ENCODE measurements at regions not wholly inside any gene's neighbourhood (a gene's known extent, or its start where the extent isn't known, plus 50 kb on each side); places are given as distances from the start of the nearest gene placed in this dataset.

DNA sequence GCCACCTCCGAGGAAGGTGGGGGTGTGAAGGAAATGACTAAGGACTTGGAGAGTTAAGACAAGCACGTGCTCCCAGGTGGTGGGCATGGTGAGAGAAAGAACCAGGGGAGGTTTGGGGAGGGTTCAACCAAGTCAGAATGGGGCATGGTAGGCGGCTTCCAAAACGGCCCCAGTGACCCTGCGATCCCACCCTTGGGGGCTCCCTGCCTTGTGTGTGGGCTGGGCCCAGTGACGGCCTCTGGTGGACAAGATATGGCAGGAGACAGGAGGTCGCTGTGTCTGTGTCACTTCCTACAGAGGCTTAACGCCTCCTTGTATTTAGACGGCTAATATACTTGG lies 51.3 kb upstream of the IRX4 start:
- TF ChIP-seq JUN (IDR thresholded peaks at IDR 0.05; ENCODE audit: borderline replicate concordance, insufficient read depth, insufficient read length, low read depth) (no peak), EZH2 (IDR thresholded peaks at IDR 0.05; ENCODE audit: borderline replicate concordance, low read depth, low read length, severe bottlenecking) (no peak), POLR2A (IDR thresholded peaks at IDR 0.05; ENCODE audit: low read depth, low read length) (no peak)
- TF ChIP-seq, protein P1, sequence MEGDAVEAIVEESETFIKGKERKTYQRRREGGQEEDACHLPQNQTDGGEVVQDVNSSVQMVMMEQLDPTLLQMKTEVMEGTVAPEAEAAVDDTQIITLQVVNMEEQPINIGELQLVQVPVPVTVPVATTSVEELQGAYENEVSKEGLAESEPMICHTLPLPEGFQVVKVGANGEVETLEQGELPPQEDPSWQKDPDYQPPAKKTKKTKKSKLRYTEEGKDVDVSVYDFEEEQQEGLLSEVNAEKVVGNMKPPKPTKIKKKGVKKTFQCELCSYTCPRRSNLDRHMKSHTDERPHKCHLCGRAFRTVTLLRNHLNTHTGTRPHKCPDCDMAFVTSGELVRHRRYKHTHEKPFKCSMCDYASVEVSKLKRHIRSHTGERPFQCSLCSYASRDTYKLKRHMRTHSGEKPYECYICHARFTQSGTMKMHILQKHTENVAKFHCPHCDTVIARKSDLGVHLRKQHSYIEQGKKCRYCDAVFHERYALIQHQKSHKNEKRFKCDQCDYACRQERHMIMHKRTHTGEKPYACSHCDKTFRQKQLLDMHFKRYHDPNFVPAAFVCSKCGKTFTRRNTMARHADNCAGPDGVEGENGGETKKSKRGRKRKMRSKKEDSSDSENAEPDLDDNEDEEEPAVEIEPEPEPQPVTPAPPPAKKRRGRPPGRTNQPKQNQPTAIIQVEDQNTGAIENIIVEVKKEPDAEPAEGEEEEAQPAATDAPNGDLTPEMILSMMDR (IDR thresholded peaks at IDR 0.05; ENCODE audit: extremely low read depth in 1 of 2, insufficient read depth in 1 of 2, low read depth in 1 of 2, low read length in 2 of 2): no peak
- H3K9me3 ChIP-seq (replicated peaks; ENCODE audit: control insufficient read depth, insufficient read depth, low read length): no peaks in the 10 kb centered on the region
- H2AFZ ChIP-seq (ENCODE audit: low read depth, low read length): no peak overlapping the region
- H3K4me1 ChIP-seq (ENCODE audit: control insufficient read depth, extremely low read depth, insufficient read depth, low read length): no peaks in the 10 kb centered on the region
- no peak overlapping the region for H3K9ac ChIP-seq (replicated peaks; ENCODE audit: extremely low read depth, insufficient read depth, low read length)
- no peak overlapping the region for H3K4me2 ChIP-seq (ENCODE audit: insufficient read depth, low read length)
- peaks cover 7 to 10% of the 10 kb centered on the region in 2 experiments for H3K27me3 ChIP-seq (ENCODE audit: control insufficient read depth in 2 of 2, insufficient read depth in 2 of 2, low read length in 2 of 2)
- ChIA-PET POLR2A (no interaction called here), CTCF (no interaction called here)
- H3K9me1 ChIP-seq (replicated peaks; ENCODE audit: control insufficient read depth, extremely low read depth, insufficient read depth, low read length): no peaks in the 10 kb centered on the region
- H3K4me3 ChIP-seq (replicated peaks in 1 of 3; ENCODE audit: insufficient read depth in 1 of 3, low read depth in 1 of 3, low read length in 3 of 3): no peak overlapping the region
- intact Hi-C loops (cut with micrococcal nuclease) (no loop called here), dilution Hi-C loops (cut with MboI; ENCODE audit: extremely low pct_ligation_motif_present, low sequenced_read_pairs) (no loop called here)
- no peak for FAIRE-seq
- H3K36me3 ChIP-seq (ENCODE audit: control insufficient read depth in 2 of 2, extremely low read depth in 1 of 2, insufficient read depth in 2 of 2, low read length in 2 of 2): no peaks in the 10 kb centered on the region
- no peak overlapping the region for H3K27ac ChIP-seq (ENCODE audit: insufficient read depth, low read depth, low read length)
- H4K20me1 ChIP-seq (replicated peaks; ENCODE audit: control insufficient read depth, extremely low read depth, insufficient read depth, low read length): no peaks in the 10 kb centered on the region
- DNase-seq (ENCODE audit: low read depth, low spot score): no peak
- no peaks in the 10 kb centered on the region for H3K79me2 ChIP-seq (ENCODE audit: control insufficient read depth, insufficient read depth, low read length)
- no TSS peak for BruUV-seq (replicated peaks)

DNA sequence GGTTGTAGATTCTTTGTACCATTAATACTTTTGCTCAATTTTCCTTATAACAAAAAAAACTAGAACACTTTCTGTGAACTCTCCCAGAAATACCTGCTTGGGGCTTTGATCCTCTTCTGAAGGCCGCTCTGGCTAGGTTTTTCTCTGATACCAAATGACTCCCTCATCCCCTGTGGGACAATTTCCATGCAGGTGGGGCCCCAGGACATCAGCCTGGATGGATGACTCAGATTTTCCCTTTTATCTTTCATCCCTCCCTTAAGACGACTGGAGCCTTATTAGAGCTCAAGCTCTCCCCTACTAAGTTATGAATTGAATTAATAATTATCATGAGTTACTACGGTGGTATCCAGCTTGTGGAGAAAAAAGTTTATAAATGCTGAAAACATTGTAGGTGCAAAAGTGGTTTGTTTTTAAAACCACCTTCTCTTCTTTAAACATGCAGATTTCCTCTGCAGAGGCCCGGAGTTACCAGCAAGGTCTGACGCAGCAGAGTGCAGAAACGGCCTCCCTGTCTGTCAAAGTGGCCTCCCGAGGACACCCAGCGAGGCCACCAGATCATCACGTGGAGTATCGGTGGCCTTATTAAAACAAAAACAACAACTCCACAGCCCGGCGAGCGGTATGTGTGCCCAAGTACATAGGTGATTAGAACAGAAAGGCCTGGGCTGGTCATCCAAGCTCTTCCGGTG lies 50.8 kb upstream of the IRX4 start:
- Histone ChIP-seq H3K79me2 (ENCODE audit: control insufficient read depth, insufficient read depth, low read length) (no peaks in the 10 kb centered on the region), H3K9me1 (replicated peaks; ENCODE audit: control insufficient read depth, extremely low read depth, insufficient read depth, low read length) (no peaks in the 10 kb centered on the region), H2AFZ (ENCODE audit: low read depth, low read length) (no peak overlapping the region), H3K4me1 (ENCODE audit: control insufficient read depth, extremely low read depth, insufficient read depth, low read length) (no peaks in the 10 kb centered on the region), H4K20me1 (replicated peaks; ENCODE audit: control insufficient read depth, extremely low read depth, insufficient read depth, low read length) (no peaks in the 10 kb centered on the region), H3K27ac (ENCODE audit: insufficient read depth, low read depth, low read length) (no peak overlapping the region), H3K4me3 (replicated peaks in 1 of 3; ENCODE audit: insufficient read depth in 1 of 3, low read depth in 1 of 3, low read length in 3 of 3) (no peak overlapping the region), H3K36me3 (ENCODE audit: control insufficient read depth in 2 of 2, extremely low read depth in 1 of 2, insufficient read depth in 2 of 2, low read length in 2 of 2) (no peaks in the 10 kb centered on the region), H3K27me3 (ENCODE audit: control insufficient read depth in 2 of 2, insufficient read depth in 2 of 2, low read length in 2 of 2) (peaks cover 7 to 10% of the 10 kb centered on the region in 2 experiments), H3K9me3 (replicated peaks; ENCODE audit: control insufficient read depth, insufficient read depth, low read length) (no peaks in the 10 kb centered on the region), H3K4me2 (ENCODE audit: insufficient read depth, low read length) (no peak overlapping the region), H3K9ac (replicated peaks; ENCODE audit: extremely low read depth, insufficient read depth, low read length) (no peak overlapping the region)
- TF ChIP-seq POLR2AphosphoS5 (IDR thresholded peaks at IDR 0.05; ENCODE audit: insufficient read depth, low read depth, low read length) (no peak), FOS (IDR thresholded peaks at IDR 0.05; ENCODE audit: borderline replicate concordance, insufficient read depth, low read length) (no peak), POLR2A (IDR thresholded peaks at IDR 0.05; ENCODE audit: low read depth, low read length) (no peak), EZH2 (IDR thresholded peaks at IDR 0.05; ENCODE audit: borderline replicate concordance, low read depth, low read length, severe bottlenecking) (no peak), MAX (IDR thresholded peaks at IDR 0.05; ENCODE audit: insufficient read depth, insufficient read length) (no peak), JUN (IDR thresholded peaks at IDR 0.05; ENCODE audit: borderline replicate concordance, insufficient read depth, insufficient read length, low read depth) (no peak), MYC (IDR thresholded peaks at IDR 0.05; ENCODE audit: low read depth, low read length) (no peak), GATA2 (IDR thresholded peaks at IDR 0.05; ENCODE audit: insufficient read depth, insufficient read length, low read depth, low read length) (no peak)
- TF ChIP-seq, protein P1 (IDR thresholded peaks at IDR 0.05; ENCODE audit: extremely low read depth in 1 of 2, insufficient read depth in 1 of 2, low read depth in 1 of 2, low read length in 2 of 2): no peak
- no peak for DNase-seq (ENCODE audit: low read depth, low spot score)
- intact Hi-C loops (cut with micrococcal nuclease): no loop called here
- BruUV-seq (replicated peaks): no TSS peak
- POLR2A ChIA-PET: no interaction called here
- CTCF ChIA-PET: no interaction called here
- dilution Hi-C loops (cut with MboI; ENCODE audit: extremely low pct_ligation_motif_present, low sequenced_read_pairs): no loop called here
- FAIRE-seq: no peak

Measured in endothelial cell of umbilical vein (primary cell).